ENCODE measurements at regions not wholly inside any gene's neighbourhood (a gene's known extent, or its start where the extent isn't known, plus 50 kb on each side); places are given as distances from the start of the nearest gene placed in this dataset.

DNA sequence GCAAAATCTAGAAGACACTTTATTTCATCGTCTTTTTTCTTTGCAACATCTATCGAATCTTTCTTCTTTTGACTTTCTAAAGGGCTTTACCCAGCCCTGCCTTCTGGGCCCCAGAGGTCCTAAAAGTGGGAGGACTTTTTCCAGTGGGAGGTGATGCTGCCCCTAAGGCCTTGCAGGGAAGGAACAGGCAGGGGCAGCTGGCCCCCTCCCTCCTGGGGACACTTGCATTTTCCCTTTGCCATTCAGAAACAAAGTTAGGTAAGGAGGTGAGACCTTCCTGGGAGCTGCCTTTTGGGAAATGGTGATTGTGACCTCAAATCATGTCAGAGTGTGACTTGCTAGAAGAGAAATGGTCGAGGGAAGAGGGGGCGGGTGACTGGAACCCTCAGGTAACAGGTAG is 132.7 kb downstream of the GLI2 start:
- TF ChIP-seq, protein P1, sequence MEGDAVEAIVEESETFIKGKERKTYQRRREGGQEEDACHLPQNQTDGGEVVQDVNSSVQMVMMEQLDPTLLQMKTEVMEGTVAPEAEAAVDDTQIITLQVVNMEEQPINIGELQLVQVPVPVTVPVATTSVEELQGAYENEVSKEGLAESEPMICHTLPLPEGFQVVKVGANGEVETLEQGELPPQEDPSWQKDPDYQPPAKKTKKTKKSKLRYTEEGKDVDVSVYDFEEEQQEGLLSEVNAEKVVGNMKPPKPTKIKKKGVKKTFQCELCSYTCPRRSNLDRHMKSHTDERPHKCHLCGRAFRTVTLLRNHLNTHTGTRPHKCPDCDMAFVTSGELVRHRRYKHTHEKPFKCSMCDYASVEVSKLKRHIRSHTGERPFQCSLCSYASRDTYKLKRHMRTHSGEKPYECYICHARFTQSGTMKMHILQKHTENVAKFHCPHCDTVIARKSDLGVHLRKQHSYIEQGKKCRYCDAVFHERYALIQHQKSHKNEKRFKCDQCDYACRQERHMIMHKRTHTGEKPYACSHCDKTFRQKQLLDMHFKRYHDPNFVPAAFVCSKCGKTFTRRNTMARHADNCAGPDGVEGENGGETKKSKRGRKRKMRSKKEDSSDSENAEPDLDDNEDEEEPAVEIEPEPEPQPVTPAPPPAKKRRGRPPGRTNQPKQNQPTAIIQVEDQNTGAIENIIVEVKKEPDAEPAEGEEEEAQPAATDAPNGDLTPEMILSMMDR (IDR thresholded peaks at IDR 0.05; ENCODE audit: poor library complexity), result no peak
- TF ChIP-seq EZH2 (IDR thresholded peaks at IDR 0.05; ENCODE audit: borderline replicate concordance), result no peak
